ENCODE measurements at regions not wholly inside any gene's neighbourhood (a gene's known extent, or its start where the extent isn't known, plus 50 kb on each side); places are given as distances from the start of the nearest gene placed in this dataset.

DNA sequence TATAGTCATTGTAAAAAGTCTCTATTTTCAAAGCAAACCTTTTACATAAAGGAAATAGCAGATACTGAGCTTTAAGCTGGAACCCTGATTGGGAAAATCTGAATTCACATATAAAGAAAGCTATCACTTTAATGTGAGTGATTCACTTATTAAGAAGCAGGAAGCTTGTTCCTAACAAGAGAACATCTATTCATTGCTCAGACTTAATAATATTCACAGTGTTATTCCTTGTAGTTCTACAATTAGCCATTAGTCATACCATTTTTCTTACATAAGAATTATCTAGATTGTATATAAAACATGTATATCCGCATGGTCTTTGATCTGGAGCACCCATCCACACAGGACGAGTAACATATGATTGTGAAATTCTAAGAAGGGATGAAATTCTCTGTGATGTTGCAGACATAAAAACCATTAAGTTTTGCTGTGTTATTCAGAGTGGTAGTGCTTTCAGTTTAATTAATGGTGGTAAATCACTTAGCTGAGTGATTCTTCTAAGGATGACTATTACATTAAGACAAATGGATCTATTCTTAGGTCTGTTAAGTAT, 71.1 kb upstream of the FOXQ1 start:
- TF ChIP-seq, protein P1, sequence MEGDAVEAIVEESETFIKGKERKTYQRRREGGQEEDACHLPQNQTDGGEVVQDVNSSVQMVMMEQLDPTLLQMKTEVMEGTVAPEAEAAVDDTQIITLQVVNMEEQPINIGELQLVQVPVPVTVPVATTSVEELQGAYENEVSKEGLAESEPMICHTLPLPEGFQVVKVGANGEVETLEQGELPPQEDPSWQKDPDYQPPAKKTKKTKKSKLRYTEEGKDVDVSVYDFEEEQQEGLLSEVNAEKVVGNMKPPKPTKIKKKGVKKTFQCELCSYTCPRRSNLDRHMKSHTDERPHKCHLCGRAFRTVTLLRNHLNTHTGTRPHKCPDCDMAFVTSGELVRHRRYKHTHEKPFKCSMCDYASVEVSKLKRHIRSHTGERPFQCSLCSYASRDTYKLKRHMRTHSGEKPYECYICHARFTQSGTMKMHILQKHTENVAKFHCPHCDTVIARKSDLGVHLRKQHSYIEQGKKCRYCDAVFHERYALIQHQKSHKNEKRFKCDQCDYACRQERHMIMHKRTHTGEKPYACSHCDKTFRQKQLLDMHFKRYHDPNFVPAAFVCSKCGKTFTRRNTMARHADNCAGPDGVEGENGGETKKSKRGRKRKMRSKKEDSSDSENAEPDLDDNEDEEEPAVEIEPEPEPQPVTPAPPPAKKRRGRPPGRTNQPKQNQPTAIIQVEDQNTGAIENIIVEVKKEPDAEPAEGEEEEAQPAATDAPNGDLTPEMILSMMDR (IDR thresholded peaks at IDR 0.05): no peak
- no peak for TF ChIP-seq POLR2A (IDR thresholded peaks at IDR 0.05)

Data from esophagus squamous epithelium (tissue), 4 donors.